H9 (cell line): ENCODE measurements at regions not wholly inside any gene's neighbourhood (a gene's known extent, or its start where the extent isn't known, plus 50 kb on each side); places are given as distances from the start of the nearest gene placed in this dataset.

ENCODE experiments used
- DNase-seq: peaks from one replicate; pipeline ENCODE4 v3.0.0-alpha.2; 2017
- H2AFZ ChIP-seq: one replicate; pipeline ENCODE4 v1.6.1; 2013; ENCODE audit warnings: mild to moderate bottlenecking, low read length, control low read depth, moderate library complexity
- H2AK5ac ChIP-seq: 2 replicates; pipeline ENCODE4 v1.6.1; 2013; ENCODE audit warnings: low read length, control low read depth, mixed read lengths; ENCODE audit not compliant: insufficient read length
- H2BK120ac ChIP-seq: one replicate; pipeline ENCODE4 v1.6.1; 2013; ENCODE audit warnings: low read depth, mild to moderate bottlenecking, low read length, control low read depth, inconsistent platforms; ENCODE audit not compliant: poor library complexity, severe bottlenecking
- H2BK12ac ChIP-seq: 2 replicates; pipeline ENCODE4 v1.6.1; 2013; ENCODE audit warnings: low read length, control low read depth, mixed read lengths, low read depth; ENCODE audit not compliant: insufficient read length
- H2BK15ac ChIP-seq: 2 replicates; pipeline ENCODE4 v1.6.1; 2013; ENCODE audit warnings: low read depth, low read length, control low read depth
- H2BK20ac ChIP-seq: one replicate; pipeline ENCODE4 v1.6.1; 2013; ENCODE audit warnings: low read depth, mild to moderate bottlenecking, low read length, control low read depth, inconsistent platforms; ENCODE audit not compliant: poor library complexity, severe bottlenecking
- H2BK5ac ChIP-seq: 2 replicates; pipeline ENCODE4 v1.6.1; 2013; ENCODE audit warnings: low read length, control low read depth, mixed read lengths; ENCODE audit not compliant: insufficient read length
- H3K14ac ChIP-seq: 2 replicates; pipeline ENCODE4 v1.6.1; 2013; ENCODE audit warnings: low read length, control low read depth; ENCODE audit not compliant: insufficient read depth
- H3K18ac ChIP-seq: 2 replicates; pipeline ENCODE4 v1.6.1; 2013; ENCODE audit warnings: low read depth, mild to moderate bottlenecking, mixed read lengths, low read length, control low read depth; ENCODE audit not compliant: insufficient read length
- H3K23ac ChIP-seq: 2 replicates; pipeline ENCODE4 v1.6.1; 2013; ENCODE audit warnings: low read length, control low read depth, mixed read lengths, low read depth; ENCODE audit not compliant: insufficient read length
- H3K23me2 ChIP-seq: 2 replicates; pipeline ENCODE4 v1.6.1; 2013; ENCODE audit warnings: low read depth, mild to moderate bottlenecking, mixed read lengths, low read length, control low read depth; ENCODE audit not compliant: insufficient read length, poor library complexity, severe bottlenecking
- H3K27ac ChIP-seq: 2 replicates; pipeline ENCODE4 v1.5.1; 2013; ENCODE audit warnings: low read length, control low read depth, mixed read lengths, low read depth; ENCODE audit not compliant: insufficient read length
- H3K27me3 ChIP-seq: 2 replicates; pipeline ENCODE4 v1.6.1; 2013; ENCODE audit warnings: low read length, control low read depth, inconsistent platforms; ENCODE audit not compliant: insufficient read depth
- H3K4ac ChIP-seq: 2 replicates; pipeline ENCODE4 v1.6.1; 2013; ENCODE audit warnings: low read depth, mild to moderate bottlenecking, control low read depth, inconsistent platforms, low read length, moderate library complexity
- H3K4me1 ChIP-seq: 2 replicates; pipeline ENCODE4 v1.6.1; 2013; ENCODE audit warnings: low read length, control low read depth, inconsistent platforms; ENCODE audit not compliant: insufficient read depth
- H3K4me2 ChIP-seq: 2 replicates; pipeline ENCODE4 v1.6.1; 2013; ENCODE audit warnings: low read length, control low read depth, mixed read lengths; ENCODE audit not compliant: insufficient read length, insufficient read depth
- H3K56ac ChIP-seq: 2 replicates; pipeline ENCODE4 v1.6.1; 2013; ENCODE audit warnings: low read depth, mild to moderate bottlenecking, mixed read lengths, low read length, control low read depth; ENCODE audit not compliant: insufficient read length
- H3K79me1 ChIP-seq: 2 replicates; pipeline ENCODE4 v1.6.1; 2013; ENCODE audit warnings: low read depth, mild to moderate bottlenecking, moderate library complexity, low read length, control low read depth, inconsistent platforms; ENCODE audit not compliant: insufficient read depth, poor library complexity, severe bottlenecking
- H3K79me2 ChIP-seq: 2 replicates; pipeline ENCODE4 v1.6.1; 2013; ENCODE audit warnings: low read length, control low read depth, inconsistent platforms; ENCODE audit not compliant: insufficient read depth
- H3K9ac ChIP-seq: 2 replicates; pipeline ENCODE4 v1.6.1; 2013; ENCODE audit warnings: low read length, control low read depth, mixed read lengths; ENCODE audit not compliant: insufficient read length; ENCODE audit errors: extremely low read depth
- H3K9me3 ChIP-seq: one replicate; pipeline ENCODE4 v1.6.1; 2013; ENCODE audit warnings: low read depth, low read length, inconsistent platforms; ENCODE audit not compliant: control insufficient read depth
- H3T11ph ChIP-seq: one replicate; pipeline ENCODE4 v1.6.1; 2013; ENCODE audit warnings: mild to moderate bottlenecking, low read length, control low read depth, inconsistent platforms
- H4K20me1 ChIP-seq: one replicate; pipeline ENCODE4 v1.6.1; 2013; ENCODE audit not compliant: control insufficient read depth, insufficient read length, insufficient read depth
- H4K5ac ChIP-seq: 2 replicates; pipeline ENCODE4 v1.6.1; 2013; ENCODE audit warnings: low read depth, mild to moderate bottlenecking, mixed read lengths, low read length, control low read depth; ENCODE audit not compliant: insufficient read length
- H4K8ac ChIP-seq: replicated peaks from 2 replicates; pipeline ENCODE4 v1.6.1; 2013; ENCODE audit warnings: low read length, control low read depth, mixed read lengths, low read depth; ENCODE audit not compliant: insufficient read length
- H4K91ac ChIP-seq: 2 replicates; pipeline ENCODE4 v1.6.1; 2013; ENCODE audit warnings: low read depth, mild to moderate bottlenecking, moderate library complexity, mixed read lengths, low read length, control low read depth; ENCODE audit not compliant: insufficient read length
- H3K27ac Mint-ChIP-seq, 3 experiments: 2 replicates in 2 of 3; 3 replicates in 1 of 3; pipeline ENCODE4 v1.8.0; 2020 to 2021; ENCODE audit warnings: mixed read lengths in 3 of 3, mild to moderate bottlenecking in 1 of 3, moderate library complexity in 1 of 3
- H3K27me3 Mint-ChIP-seq: 2 replicates; pipeline ENCODE4 v1.8.0; 2021; ENCODE audit warnings: low read depth, mild to moderate bottlenecking, moderate library complexity, mixed read lengths
- H3K36me3 Mint-ChIP-seq, 3 experiments: 2 replicates in 2 of 3; 3 replicates in 1 of 3; pipeline ENCODE4 v1.8.0; 2020 to 2021; ENCODE audit warnings: low read depth in 3 of 3, mixed read lengths in 3 of 3; ENCODE audit not compliant: insufficient read depth in 1 of 3
- H3K4me1 Mint-ChIP-seq, 2 experiments: 2 replicates each; pipeline ENCODE4 v1.8.0; 2020; ENCODE audit warnings: mixed read lengths in 2 of 2
- H3K4me3 Mint-ChIP-seq, 2 experiments: 2 replicates in 1 of 2; 3 replicates in 1 of 2; pipeline ENCODE4 v1.8.0; 2020 to 2021; ENCODE audit warnings: mild to moderate bottlenecking in 2 of 2, mixed read lengths in 2 of 2, moderate library complexity in 1 of 2
- H3K9me3 Mint-ChIP-seq, 2 experiments: 2 replicates in 1 of 2; 3 replicates in 1 of 2; pipeline ENCODE4 v1.8.0; 2020; ENCODE audit warnings: mild to moderate bottlenecking in 2 of 2, mixed read lengths in 2 of 2, moderate library complexity in 1 of 2
- WGBS: extraction: QIAGEN DNeasy Blood & Tissue Kit; methylation state at CpG from one replicate; pipeline ENCODE4 v1.1.7; 2013; ENCODE audit warnings: missing lambda C conversion rate, low lambda C conversion rate, mixed read lengths; ENCODE audit not compliant: insufficient read length; ENCODE audit errors: extremely low coverage; 5-methylcytosine and 5-hydroxymethylcytosine counted together
- TF ChIP-seq, protein P1 (sequence below): fragments of 200-600 bp; sonication (generic); conservative IDR thresholded peaks from 3 replicates; pipeline ENCODE4 v1.8.0; 2021; ENCODE audit warnings: antibody characterized with exemption, mild to moderate bottlenecking

DNA sequence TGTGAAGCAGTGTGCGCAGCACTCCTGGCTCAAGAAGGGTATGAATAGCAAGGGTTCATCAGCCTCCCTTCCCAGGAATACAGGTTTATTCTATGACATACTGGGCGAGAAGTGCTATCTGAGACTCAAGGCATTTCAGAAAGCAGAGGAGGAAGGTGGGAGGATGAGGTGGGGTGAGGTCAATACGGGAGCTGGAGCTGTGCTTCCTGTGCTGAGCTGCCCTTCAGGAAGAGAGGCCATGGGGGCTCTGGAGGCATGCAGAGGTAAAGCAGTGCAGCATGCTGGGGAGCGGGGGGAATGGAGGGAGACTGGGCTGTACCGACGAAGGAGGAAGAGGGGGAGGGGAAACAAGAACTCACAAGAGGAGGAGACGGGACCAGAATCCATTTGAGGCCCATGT is 717.6 kb downstream of the PTPRU start:
- no peak overlapping the region for H3K14ac ChIP-seq
- H3K9ac ChIP-seq, result no peak overlapping the region
- no peak overlapping the region for H2BK15ac ChIP-seq
- Mint-ChIP-seq H3K36me3 (no peaks in the 10 kb centered on the region), H3K4me3 (no peak overlapping the region), H3K27ac (no peak overlapping the region; a peak in 2 of 7 replicates), H3K27me3 (no peaks in the 10 kb centered on the region; the same call in 1 of the 2 replicates), H3K4me1 (peaks cover 12 to 13% of the 10 kb centered on the region in 2 experiments), H3K9me3 (no peaks in the 10 kb centered on the region)
- H3K79me2 ChIP-seq, result no peaks in the 10 kb centered on the region
- H4K20me1 ChIP-seq, result no peaks in the 10 kb centered on the region
- H2AFZ ChIP-seq, result no peak overlapping the region
- H2BK5ac ChIP-seq, result no peak overlapping the region
- no peak for DNase-seq
- no peak overlapping the region for H4K91ac ChIP-seq
- H3K23me2 ChIP-seq, result no peaks in the 10 kb centered on the region
- no peak overlapping the region for H2BK12ac ChIP-seq
- H3K4ac ChIP-seq, result no peak overlapping the region
- H2AK5ac ChIP-seq, result no peak overlapping the region
- no peaks in the 10 kb centered on the region for H3K79me1 ChIP-seq
- no peak overlapping the region for H3T11ph ChIP-seq
- H3K4me1 ChIP-seq, result peaks cover 4% of the 10 kb centered on the region; the same call in 1 of the 2 replicates
- H3K4me2 ChIP-seq, result no peak overlapping the region
- no peaks in the 10 kb centered on the region for H3K9me3 ChIP-seq
- H3K27me3 ChIP-seq, result no peaks in the 10 kb centered on the region
- TF ChIP-seq, protein P1, sequence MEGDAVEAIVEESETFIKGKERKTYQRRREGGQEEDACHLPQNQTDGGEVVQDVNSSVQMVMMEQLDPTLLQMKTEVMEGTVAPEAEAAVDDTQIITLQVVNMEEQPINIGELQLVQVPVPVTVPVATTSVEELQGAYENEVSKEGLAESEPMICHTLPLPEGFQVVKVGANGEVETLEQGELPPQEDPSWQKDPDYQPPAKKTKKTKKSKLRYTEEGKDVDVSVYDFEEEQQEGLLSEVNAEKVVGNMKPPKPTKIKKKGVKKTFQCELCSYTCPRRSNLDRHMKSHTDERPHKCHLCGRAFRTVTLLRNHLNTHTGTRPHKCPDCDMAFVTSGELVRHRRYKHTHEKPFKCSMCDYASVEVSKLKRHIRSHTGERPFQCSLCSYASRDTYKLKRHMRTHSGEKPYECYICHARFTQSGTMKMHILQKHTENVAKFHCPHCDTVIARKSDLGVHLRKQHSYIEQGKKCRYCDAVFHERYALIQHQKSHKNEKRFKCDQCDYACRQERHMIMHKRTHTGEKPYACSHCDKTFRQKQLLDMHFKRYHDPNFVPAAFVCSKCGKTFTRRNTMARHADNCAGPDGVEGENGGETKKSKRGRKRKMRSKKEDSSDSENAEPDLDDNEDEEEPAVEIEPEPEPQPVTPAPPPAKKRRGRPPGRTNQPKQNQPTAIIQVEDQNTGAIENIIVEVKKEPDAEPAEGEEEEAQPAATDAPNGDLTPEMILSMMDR, result no peak
- no peak overlapping the region for H3K56ac ChIP-seq
- WGBS, result no CpG with 5 or more reads among the region's 7 CpGs
- H4K5ac ChIP-seq, result no peak overlapping the region
- H2BK120ac ChIP-seq, result no peak overlapping the region
- H3K23ac ChIP-seq, result no peak overlapping the region
- no peak overlapping the region for H3K18ac ChIP-seq
- no peak overlapping the region for H4K8ac ChIP-seq
- H3K27ac ChIP-seq, result no peak overlapping the region
- no peak overlapping the region for H2BK20ac ChIP-seq
